ENCODE measurements at regions not wholly inside any gene's neighbourhood (a gene's known extent, or its start where the extent isn't known, plus 50 kb on each side); places are given as distances from the start of the nearest gene placed in this dataset.
"Not testable (repeated sequence)": the region's sequence is repeated elsewhere in the genome, so short reads cannot be mapped to it uniquely, and the experiment has no call there.

DNA sequence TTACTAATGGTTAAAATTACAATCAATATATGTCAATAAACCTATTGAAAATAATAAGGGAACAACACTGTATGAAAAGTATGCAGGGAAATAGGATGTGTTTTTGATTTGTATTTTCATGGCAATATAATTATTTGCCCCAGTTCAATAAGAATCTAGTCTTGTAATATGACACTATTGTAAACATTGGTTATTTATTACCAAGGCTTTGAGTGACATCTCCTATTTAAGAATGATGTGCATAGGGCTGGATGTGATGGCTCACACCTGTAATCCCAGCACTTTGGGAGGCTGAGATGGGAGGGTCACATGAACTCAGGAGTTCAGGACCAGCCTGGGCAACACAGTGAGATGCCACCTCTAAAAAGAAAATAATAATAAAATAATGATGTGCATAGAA, 78.6 kb upstream of the DTNBP1 start:
- Histone ChIP-seq H3K27me3 (ENCODE audit: control insufficient read depth, insufficient read depth, low read length) (no peaks in the 10 kb centered on the region), H3K4me3 (ENCODE audit: low read depth, low read length) (no peak overlapping the region), H3K36me3 (ENCODE audit: control insufficient read depth, insufficient read depth, low read length) (no peaks in the 10 kb centered on the region)
- DNase-seq (ENCODE audit: low read depth) (no peak), FAIRE-seq (no peak)
- TF ChIP-seq, protein P1, sequence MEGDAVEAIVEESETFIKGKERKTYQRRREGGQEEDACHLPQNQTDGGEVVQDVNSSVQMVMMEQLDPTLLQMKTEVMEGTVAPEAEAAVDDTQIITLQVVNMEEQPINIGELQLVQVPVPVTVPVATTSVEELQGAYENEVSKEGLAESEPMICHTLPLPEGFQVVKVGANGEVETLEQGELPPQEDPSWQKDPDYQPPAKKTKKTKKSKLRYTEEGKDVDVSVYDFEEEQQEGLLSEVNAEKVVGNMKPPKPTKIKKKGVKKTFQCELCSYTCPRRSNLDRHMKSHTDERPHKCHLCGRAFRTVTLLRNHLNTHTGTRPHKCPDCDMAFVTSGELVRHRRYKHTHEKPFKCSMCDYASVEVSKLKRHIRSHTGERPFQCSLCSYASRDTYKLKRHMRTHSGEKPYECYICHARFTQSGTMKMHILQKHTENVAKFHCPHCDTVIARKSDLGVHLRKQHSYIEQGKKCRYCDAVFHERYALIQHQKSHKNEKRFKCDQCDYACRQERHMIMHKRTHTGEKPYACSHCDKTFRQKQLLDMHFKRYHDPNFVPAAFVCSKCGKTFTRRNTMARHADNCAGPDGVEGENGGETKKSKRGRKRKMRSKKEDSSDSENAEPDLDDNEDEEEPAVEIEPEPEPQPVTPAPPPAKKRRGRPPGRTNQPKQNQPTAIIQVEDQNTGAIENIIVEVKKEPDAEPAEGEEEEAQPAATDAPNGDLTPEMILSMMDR (IDR thresholded peaks at IDR 0.05; ENCODE audit: insufficient read depth, low read length, severe bottlenecking), result no peak

DNA sequence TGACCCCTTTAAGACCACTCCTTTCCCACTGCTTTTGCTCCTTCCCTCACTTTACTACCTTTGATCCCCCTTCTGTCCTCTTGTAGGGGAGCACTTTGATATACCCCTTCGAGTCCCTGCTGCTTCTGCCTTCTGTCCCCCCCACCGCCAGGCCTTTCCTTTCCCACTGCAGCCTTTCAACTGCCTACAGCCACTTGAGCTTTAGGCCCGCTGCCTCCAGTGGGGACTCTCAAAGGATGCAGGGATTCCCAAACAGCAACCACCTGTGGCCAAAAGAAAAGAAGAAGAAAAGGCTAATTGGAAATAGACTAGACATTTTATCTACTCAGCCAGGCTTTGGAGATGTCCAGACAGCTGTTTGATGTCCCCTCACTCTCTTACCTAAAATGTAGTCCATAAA, 77.0 kb upstream of the DTNBP1 start:
- DNase-seq (ENCODE audit: low read depth), result no peak
- H3K36me3 ChIP-seq (ENCODE audit: control insufficient read depth, insufficient read depth, low read length), result no peaks in the 10 kb centered on the region
- H3K4me3 ChIP-seq (ENCODE audit: low read depth, low read length), result no peak overlapping the region
- TF ChIP-seq, protein P1 (IDR thresholded peaks at IDR 0.05; ENCODE audit: insufficient read depth, low read length, severe bottlenecking), result no peak
- H3K27me3 ChIP-seq (ENCODE audit: control insufficient read depth, insufficient read depth, low read length), result no peaks in the 10 kb centered on the region
- no peak for FAIRE-seq

DNA sequence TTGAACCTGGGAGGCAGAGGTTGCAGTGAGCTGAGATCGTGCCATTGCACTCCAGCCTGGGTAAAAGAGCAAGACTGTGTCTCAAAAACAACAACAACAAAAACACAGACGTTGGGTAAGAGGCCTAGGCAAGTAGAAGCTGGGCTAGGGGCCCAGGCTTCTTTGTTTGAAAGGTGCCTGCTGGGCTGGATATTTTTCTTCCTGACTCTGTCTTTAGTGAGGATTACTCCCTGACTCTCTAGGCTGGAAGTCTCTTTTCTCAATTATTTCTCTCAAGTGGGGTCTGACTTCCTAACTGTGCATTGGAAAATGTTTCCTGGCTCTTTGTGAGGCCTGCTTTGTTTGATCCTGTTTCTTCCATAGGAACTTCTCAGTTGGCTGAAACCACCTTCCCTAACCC, 76.5 kb upstream of the DTNBP1 start:
- no peaks in the 10 kb centered on the region for H3K36me3 ChIP-seq (ENCODE audit: control insufficient read depth, insufficient read depth, low read length)
- no peak for DNase-seq (ENCODE audit: low read depth)
- H3K4me3 ChIP-seq (ENCODE audit: low read depth, low read length), result no peak overlapping the region
- no peaks in the 10 kb centered on the region for H3K27me3 ChIP-seq (ENCODE audit: control insufficient read depth, insufficient read depth, low read length)
- TF ChIP-seq, protein P1 (IDR thresholded peaks at IDR 0.05; ENCODE audit: insufficient read depth, low read length, severe bottlenecking), result no peak
- FAIRE-seq, result no peak

DNA sequence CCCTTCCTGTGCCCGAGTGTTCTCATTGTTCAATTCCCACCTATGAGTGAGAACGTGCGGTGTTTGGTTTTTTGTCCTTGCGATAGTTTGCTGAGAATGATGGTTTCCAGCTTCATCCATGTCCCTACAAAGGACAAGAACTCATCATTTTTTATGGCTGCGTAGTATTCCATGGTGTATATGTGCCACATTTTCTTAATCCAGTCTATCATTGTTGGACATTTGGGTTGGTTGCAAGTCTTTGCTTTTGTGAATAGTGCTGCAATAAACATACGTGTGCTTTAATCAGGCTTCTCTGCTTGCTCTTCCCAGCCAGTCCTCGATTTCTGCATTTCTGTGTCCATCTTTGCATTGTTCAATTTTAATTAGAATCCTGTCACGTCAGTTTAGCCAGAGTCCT, 75.4 kb upstream of the DTNBP1 start:
- not testable (repeated sequence) for FAIRE-seq; H3K36me3 ChIP-seq (ENCODE audit: control insufficient read depth, insufficient read depth, low read length); DNase-seq (ENCODE audit: low read depth)

DNA sequence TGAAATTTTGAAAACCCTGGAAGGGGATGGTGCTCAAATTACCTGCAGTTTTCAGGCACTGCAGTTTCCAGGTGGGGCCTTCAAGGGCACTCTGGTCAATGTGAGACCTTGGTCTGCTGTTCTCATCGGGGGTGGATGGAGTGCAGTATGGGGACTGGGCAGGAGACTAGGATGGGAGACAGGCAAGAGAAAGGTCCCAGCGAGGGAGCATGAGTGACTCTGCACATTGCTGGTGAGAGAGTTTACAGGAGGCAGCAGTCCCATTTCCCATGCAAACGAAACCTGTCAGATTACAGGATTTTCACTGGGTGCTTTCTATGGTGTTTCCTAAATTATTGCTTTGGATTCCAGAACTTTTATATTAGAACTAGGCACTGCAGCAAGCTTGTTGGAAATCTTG, 73.5 kb upstream of the DTNBP1 start:
- DNase-seq (ENCODE audit: low read depth) (no peak), FAIRE-seq (no peak)
- TF ChIP-seq, protein P1 (IDR thresholded peaks at IDR 0.05; ENCODE audit: insufficient read depth, low read length, severe bottlenecking), result no peak
- peaks cover 3% of the 10 kb centered on the region for H3K27me3 ChIP-seq (ENCODE audit: control insufficient read depth, insufficient read depth, low read length)
- H3K4me3 ChIP-seq (ENCODE audit: low read depth, low read length), result no peak overlapping the region
- H3K36me3 ChIP-seq (ENCODE audit: control insufficient read depth, insufficient read depth, low read length), result no peaks in the 10 kb centered on the region

More for the DNA sequence above, 75.4 kb upstream of the DTNBP1 start:
- not testable (repeated sequence) for H3K4me3 ChIP-seq (ENCODE audit: low read depth, low read length); H3K27me3 ChIP-seq (ENCODE audit: control insufficient read depth, insufficient read depth, low read length)

DNA sequence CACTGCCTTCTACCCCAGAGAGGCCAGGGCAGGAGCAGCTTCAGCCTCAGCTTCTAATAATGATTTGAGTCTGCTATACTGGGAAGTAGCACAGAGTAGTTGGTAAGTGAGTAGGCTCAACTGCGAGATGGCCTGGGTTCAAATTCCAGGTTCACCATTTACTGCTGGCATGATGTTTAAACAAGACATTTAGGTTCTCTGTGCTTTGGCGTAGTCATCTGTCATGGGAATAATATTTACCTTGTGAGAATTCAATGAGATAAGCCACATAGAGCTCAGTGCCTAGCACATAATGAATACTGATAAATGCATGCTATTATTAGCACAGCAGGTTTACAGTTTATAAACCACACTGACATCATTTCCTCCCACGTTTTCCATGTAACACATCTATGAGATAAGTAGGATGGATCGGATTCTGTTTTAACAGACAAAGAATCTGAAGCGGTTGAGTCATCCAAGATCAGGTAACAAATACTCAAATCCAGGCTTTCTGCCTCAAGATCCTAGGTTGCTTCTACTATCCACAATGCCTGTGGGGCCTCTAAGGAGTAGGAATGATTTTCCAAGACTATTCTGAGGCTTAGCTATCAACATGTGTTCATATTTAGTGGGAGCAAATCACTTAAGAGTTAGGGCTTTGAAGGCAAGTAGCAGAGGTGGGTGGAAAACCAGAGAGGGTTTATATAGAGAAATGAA, 72.9 kb upstream of the DTNBP1 start:
- FAIRE-seq (no peak), DNase-seq (ENCODE audit: low read depth) (peak; percentile 91)

More for the DNA sequence above, 72.9 kb upstream of the DTNBP1 start:
- no peaks in the 10 kb centered on the region for H3K36me3 ChIP-seq (ENCODE audit: control insufficient read depth, insufficient read depth, low read length)
- H3K27me3 ChIP-seq (ENCODE audit: control insufficient read depth, insufficient read depth, low read length), result peaks cover 7% of the 10 kb centered on the region
- TF ChIP-seq, protein P1 (IDR thresholded peaks at IDR 0.05; ENCODE audit: insufficient read depth, low read length, severe bottlenecking), result no peak
- H3K4me3 ChIP-seq (ENCODE audit: low read depth, low read length), result no peak overlapping the region

All from bronchial epithelial cell (primary cell).